ENCODE measurements at regions not wholly inside any gene's neighbourhood (a gene's known extent, or its start where the extent isn't known, plus 50 kb on each side); places are given as distances from the start of the nearest gene placed in this dataset.

GRCh38 chr14:23793532-23793931, 157.4 kb downstream of the DHRS2 start:
- 85 to 91% methylated on average over 3 of the region's 3 CpGs for WGBS, 2 donors
- no peaks in the 10 kb centered on the region for H3K36me3 ChIP-seq

GRCh38 chr14:23800811-23801210, 152.8 kb upstream of the DHRS4 start:
- Histone ChIP-seq H3K36me3 (no peaks in the 10 kb centered on the region), H3K4me3 (no peak overlapping the region), H3K27me3 (no peaks in the 10 kb centered on the region), H3K27ac (no peak overlapping the region), H3K4me1 (no peaks in the 10 kb centered on the region), H3K9me3 (peaks cover 0 to 8% (median 0%) of the 10 kb centered on the region in 4 donors)
- TF ChIP-seq POLR2A (IDR thresholded peaks at IDR 0.05), result no peak
- TF ChIP-seq CTCF (IDR thresholded peaks at IDR 0.05), result no peak
- TF ChIP-seq EP300 (IDR thresholded peaks at IDR 0.05), result no peak
- no peak for DNase-seq (ENCODE audit: low spot score in 2 of 2)
- 64 to 65% methylated on average over 3 of the region's 3 CpGs for WGBS, 2 donors

More at GRCh38 chr14:23793532-23793931, 157.4 kb downstream of the DHRS2 start:
- H3K9me3 ChIP-seq, result no peaks in the 10 kb centered on the region
- DNase-seq (ENCODE audit: low spot score in 2 of 2), result no peak
- H3K27me3 ChIP-seq, result no peaks in the 10 kb centered on the region
- no peak overlapping the region for H3K27ac ChIP-seq
- TF ChIP-seq EP300 (IDR thresholded peaks at IDR 0.05) (no peak), CTCF (IDR thresholded peaks at IDR 0.05) (no peak), POLR2A (IDR thresholded peaks at IDR 0.05) (no peak)
- H3K4me3 ChIP-seq, result no peak overlapping the region
- no peaks in the 10 kb centered on the region for H3K4me1 ChIP-seq

DNA sequence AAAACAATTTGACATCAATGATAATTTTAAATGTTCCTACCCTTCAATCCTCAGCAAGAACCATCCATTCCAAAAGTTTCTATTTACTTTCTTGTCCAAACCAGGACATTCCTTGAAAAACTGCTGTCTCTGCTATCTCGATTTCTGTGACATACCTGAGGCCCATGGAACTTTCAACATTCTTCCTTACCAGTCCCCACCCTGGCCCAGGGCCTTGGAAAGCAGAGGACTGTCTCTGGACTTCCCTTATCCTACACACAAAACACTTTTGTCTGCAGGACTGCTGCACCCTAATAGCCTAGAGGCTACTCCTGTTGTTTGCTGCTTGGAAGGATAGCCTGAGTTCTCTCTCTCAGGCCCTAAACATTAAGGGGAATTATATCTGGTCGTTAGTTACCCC, 151.8 kb upstream of the DHRS4 start:
- TF ChIP-seq POLR2A (IDR thresholded peaks at IDR 0.05) (no peak), EP300 (IDR thresholded peaks at IDR 0.05) (no peak), CTCF (IDR thresholded peaks at IDR 0.05) (no peak)
- Histone ChIP-seq H3K9me3 (peaks cover 0 to 13% (median 0%) of the 10 kb centered on the region in 4 donors), H3K4me3 (no peak overlapping the region), H3K36me3 (no peaks in the 10 kb centered on the region), H3K27ac (no peak overlapping the region), H3K27me3 (no peaks in the 10 kb centered on the region), H3K4me1 (no peaks in the 10 kb centered on the region)
- WGBS, 2 donors, result 60 to 69% methylated on average over 2 of the region's 2 CpGs
- no peak for DNase-seq (ENCODE audit: low spot score in 2 of 2)

GRCh38 chr14:23804817-23805216, 148.8 kb upstream of the DHRS4 start:
- TF ChIP-seq EP300 (IDR thresholded peaks at IDR 0.05) (no peak), POLR2A (IDR thresholded peaks at IDR 0.05) (no peak), CTCF (IDR thresholded peaks at IDR 0.05) (no peak)
- 68 to 88% methylated on average over 3 of the region's 3 CpGs for WGBS, 2 donors
- Histone ChIP-seq H3K27me3 (no peaks in the 10 kb centered on the region), H3K9me3 (peaks cover 0 to 13% (median 0%) of the 10 kb centered on the region in 4 donors), H3K27ac (no peak overlapping the region), H3K4me3 (no peak overlapping the region), H3K36me3 (no peaks in the 10 kb centered on the region), H3K4me1 (no peaks in the 10 kb centered on the region)
- DNase-seq (ENCODE audit: low spot score in 2 of 2), result no peak

DNA sequence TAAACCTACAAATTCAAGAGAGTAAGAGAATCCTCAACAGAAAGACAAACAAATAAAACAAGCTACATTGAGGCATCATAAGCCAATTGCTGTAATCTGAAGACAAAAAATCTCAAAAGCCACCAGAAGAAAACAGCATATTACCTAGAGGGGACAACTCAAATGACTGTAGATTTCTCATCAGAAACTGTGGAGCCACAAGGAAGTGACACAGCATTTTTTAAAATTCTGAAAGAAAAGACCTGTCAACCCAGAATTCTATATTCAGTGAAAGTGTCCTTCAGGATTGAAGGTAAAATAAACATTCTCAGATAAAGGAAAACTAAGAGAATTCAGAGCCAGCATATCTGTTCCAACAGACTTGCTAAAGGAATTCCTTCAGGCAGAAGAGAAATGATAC, 147.8 kb upstream of the DHRS4 start:
- Histone ChIP-seq H3K27me3 (no peaks in the 10 kb centered on the region), H3K4me3 (no peak overlapping the region), H3K9me3 (peaks cover 0 to 13% (median 0%) of the 10 kb centered on the region in 4 donors), H3K36me3 (no peaks in the 10 kb centered on the region), H3K27ac (no peak overlapping the region), H3K4me1 (no peaks in the 10 kb centered on the region)
- DNase-seq (ENCODE audit: low spot score in 2 of 2), result no peak
- no peak for TF ChIP-seq POLR2A (IDR thresholded peaks at IDR 0.05)
- TF ChIP-seq EP300 (IDR thresholded peaks at IDR 0.05), result no peak
- no peak for TF ChIP-seq CTCF (IDR thresholded peaks at IDR 0.05)
